OCI-LY3 (cell line): ENCODE measurements at regions not wholly inside any gene's neighbourhood (a gene's known extent, or its start where the extent isn't known, plus 50 kb on each side); places are given as distances from the start of the nearest gene placed in this dataset.

Experiments used
- H2AFZ ChIP-seq: fragments of 200-600, 300-600 bp; shearing (Covaris generic); 2 replicates; pipeline ENCODE4 v1.6.0; 2014; ENCODE audit warnings: antibody characterized with exemption, low read depth, low read length
- H3K27ac ChIP-seq: fragments of 200-600, 300-600 bp; sonication (generic); 2 replicates; pipeline ENCODE4 v1.5.1; 2014; ENCODE audit warnings: mild to moderate bottlenecking, low read length, moderate library complexity, mixed read lengths
- H3K27me3 ChIP-seq: fragments of 200-600, 300-600 bp; sonication (generic); 2 replicates; pipeline ENCODE4 v1.6.1; 2014; ENCODE audit warnings: low read depth, low read length, mixed read lengths
- H3K36me3 ChIP-seq: fragments of 200-600, 300-600 bp; sonication (generic); replicated peaks from 2 replicates; pipeline ENCODE3; 2014; ENCODE audit warnings: low read depth, low read length, mixed read lengths
- H3K4me1 ChIP-seq: fragments of 300-600, 200-600 bp; sonication (generic); 2 replicates; pipeline ENCODE4 v1.6.1; 2014; ENCODE audit warnings: low read length, mixed read lengths
- H3K4me2 ChIP-seq: fragments of 200-600, 300-600 bp; sonication (generic); 2 replicates; pipeline ENCODE4 v1.6.1; 2014; ENCODE audit warnings: low read length, mixed read lengths
- H3K4me3 ChIP-seq: fragments of 300-600, 200-600 bp; sonication (generic); 2 replicates; pipeline ENCODE4 v1.5.1; 2014; ENCODE audit warnings: antibody characterized with exemption, mild to moderate bottlenecking, low read length, moderate library complexity
- H3K79me2 ChIP-seq: fragments of 300-600, 200-600 bp; shearing (Covaris generic); 2 replicates; pipeline ENCODE4 v1.6.1; 2014; ENCODE audit warnings: mild to moderate bottlenecking, low read length, mixed read lengths
- H3K9ac ChIP-seq: fragments of 300-600, 200-600 bp; shearing (Covaris generic); 2 replicates; pipeline ENCODE4 v1.6.0; 2014; ENCODE audit warnings: mild to moderate bottlenecking, low read length, moderate library complexity
- H3K9me3 ChIP-seq: fragments of 200-600, 300-600 bp; shearing (Covaris generic); 2 replicates; pipeline ENCODE4 v1.6.1; 2014; ENCODE audit warnings: low read length, mixed read lengths; ENCODE audit not compliant: insufficient read depth
- H4K20me1 ChIP-seq: fragments of 200-600, 300-600 bp; sonication (generic); 2 replicates; pipeline ENCODE4 v1.6.1; 2016; ENCODE audit warnings: low read length, mixed read lengths; ENCODE audit not compliant: insufficient read depth
- EZH2phosphoT487 ChIP-seq: fragments of 200-600 bp; shearing (Covaris generic); IDR thresholded peaks from 2 replicates; pipeline ENCODE4 v1.6.1; 2018; ENCODE audit warnings: antibody characterized with exemption, mixed run types, low read depth
- TF ChIP-seq, protein P1 (sequence below): fragments of 200-600, 300-600 bp; sonication (generic); IDR thresholded peaks from 2 replicates; pipeline ENCODE4 v1.5.1; 2014; ENCODE audit warnings: antibody characterized with exemption, low read length, low read depth

GRCh38 chr2:147076634-147077033 lies 768.2 kb upstream of the ACVR2A start:
- Histone ChIP-seq H2AFZ (no peak overlapping the region), H3K36me3 (no peaks in the 10 kb centered on the region), H3K27me3 (no peaks in the 10 kb centered on the region), H3K9me3 (no peaks in the 10 kb centered on the region), H4K20me1 (no peaks in the 10 kb centered on the region), H3K4me3 (no peak overlapping the region), H3K4me2 (no peak overlapping the region), H3K27ac (no peak overlapping the region), H3K4me1 (no peaks in the 10 kb centered on the region), H3K79me2 (no peaks in the 10 kb centered on the region), H3K9ac (no peak overlapping the region)
- no peak for TF ChIP-seq EZH2phosphoT487
- TF ChIP-seq, protein P1, sequence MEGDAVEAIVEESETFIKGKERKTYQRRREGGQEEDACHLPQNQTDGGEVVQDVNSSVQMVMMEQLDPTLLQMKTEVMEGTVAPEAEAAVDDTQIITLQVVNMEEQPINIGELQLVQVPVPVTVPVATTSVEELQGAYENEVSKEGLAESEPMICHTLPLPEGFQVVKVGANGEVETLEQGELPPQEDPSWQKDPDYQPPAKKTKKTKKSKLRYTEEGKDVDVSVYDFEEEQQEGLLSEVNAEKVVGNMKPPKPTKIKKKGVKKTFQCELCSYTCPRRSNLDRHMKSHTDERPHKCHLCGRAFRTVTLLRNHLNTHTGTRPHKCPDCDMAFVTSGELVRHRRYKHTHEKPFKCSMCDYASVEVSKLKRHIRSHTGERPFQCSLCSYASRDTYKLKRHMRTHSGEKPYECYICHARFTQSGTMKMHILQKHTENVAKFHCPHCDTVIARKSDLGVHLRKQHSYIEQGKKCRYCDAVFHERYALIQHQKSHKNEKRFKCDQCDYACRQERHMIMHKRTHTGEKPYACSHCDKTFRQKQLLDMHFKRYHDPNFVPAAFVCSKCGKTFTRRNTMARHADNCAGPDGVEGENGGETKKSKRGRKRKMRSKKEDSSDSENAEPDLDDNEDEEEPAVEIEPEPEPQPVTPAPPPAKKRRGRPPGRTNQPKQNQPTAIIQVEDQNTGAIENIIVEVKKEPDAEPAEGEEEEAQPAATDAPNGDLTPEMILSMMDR, result no peak

DNA sequence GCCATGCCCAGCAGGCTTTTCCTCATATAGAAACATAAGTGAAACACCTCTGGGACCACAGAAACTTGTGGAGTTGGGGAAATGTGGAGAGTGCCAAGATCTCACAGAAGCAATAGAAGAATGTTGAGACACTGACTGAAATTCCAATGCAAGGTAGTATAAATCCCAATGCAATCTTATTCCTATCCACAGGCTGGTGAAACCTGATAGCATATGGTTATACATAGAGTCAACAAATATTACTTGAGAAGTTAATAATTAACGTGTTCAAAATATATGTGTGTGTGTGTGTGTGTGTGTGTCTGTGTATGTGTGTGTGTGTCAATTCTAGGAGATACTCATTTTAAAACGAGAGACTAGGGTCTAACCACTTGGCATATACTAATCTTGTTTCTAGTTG lies 776.8 kb upstream of the ACVR2A start:
- Histone ChIP-seq H3K27me3 (no peaks in the 10 kb centered on the region), H3K4me3 (no peak overlapping the region), H3K36me3 (no peaks in the 10 kb centered on the region), H3K27ac (no peak overlapping the region), H3K9me3 (no peaks in the 10 kb centered on the region), H3K4me1 (no peaks in the 10 kb centered on the region), H2AFZ (no peak overlapping the region), H3K9ac (no peak overlapping the region), H4K20me1 (no peaks in the 10 kb centered on the region), H3K79me2 (no peaks in the 10 kb centered on the region), H3K4me2 (no peak overlapping the region)
- TF ChIP-seq EZH2phosphoT487, result no peak
- TF ChIP-seq, protein P1, result no peak

DNA sequence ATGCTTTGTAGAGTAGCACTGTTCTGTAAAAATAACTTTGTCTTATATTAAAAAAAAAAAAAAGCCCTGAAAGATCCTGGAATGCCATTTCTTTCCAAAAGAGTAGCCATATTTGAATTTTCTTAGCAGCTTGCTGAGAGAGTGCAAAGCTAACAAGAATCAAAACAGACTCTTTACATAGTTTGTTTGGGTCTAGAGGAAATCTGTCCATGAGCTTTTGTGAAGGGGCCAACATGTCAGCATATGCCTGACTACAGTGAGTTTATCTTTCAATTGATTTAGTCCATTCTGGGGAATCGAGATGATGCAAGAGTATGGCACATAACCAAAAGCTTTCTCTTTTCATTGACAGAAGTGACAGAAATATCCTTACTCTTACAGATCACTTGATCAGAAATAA lies 777.7 kb upstream of the ACVR2A start:
- H3K27ac ChIP-seq, result no peak overlapping the region
- TF ChIP-seq, protein P1, result no peak
- TF ChIP-seq EZH2phosphoT487, result no peak
- no peaks in the 10 kb centered on the region for H4K20me1 ChIP-seq
- no peak overlapping the region for H3K4me2 ChIP-seq
- H3K79me2 ChIP-seq, result no peaks in the 10 kb centered on the region
- no peak overlapping the region for H3K9ac ChIP-seq
- no peak overlapping the region for H2AFZ ChIP-seq
- H3K36me3 ChIP-seq, result no peaks in the 10 kb centered on the region
- no peak overlapping the region for H3K4me3 ChIP-seq
- H3K27me3 ChIP-seq, result no peaks in the 10 kb centered on the region
- no peaks in the 10 kb centered on the region for H3K4me1 ChIP-seq
- no peaks in the 10 kb centered on the region for H3K9me3 ChIP-seq

DNA sequence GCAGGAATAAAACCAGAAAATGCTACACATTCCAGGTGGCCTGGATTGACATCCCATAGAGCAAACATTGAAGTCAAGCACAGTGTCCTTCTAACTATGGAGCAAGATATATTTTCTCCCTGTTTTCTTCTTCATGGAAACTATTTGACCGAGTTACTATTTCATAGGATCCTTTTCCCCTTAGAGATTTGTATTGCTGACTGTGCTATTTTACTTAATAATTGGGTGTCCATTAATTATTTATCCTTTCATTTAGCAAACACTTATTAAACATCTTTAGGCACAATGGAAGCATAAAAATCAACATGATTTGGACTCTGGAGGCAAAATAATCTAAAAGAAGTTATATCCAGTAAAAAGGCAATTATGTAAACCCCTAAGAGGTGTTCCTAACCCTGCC lies 782.8 kb upstream of the ACVR2A start:
- TF ChIP-seq, protein P1, result no peak
- H3K27ac ChIP-seq, result no peak overlapping the region
- H3K9ac ChIP-seq, result no peak overlapping the region
- no peaks in the 10 kb centered on the region for H4K20me1 ChIP-seq
- no peaks in the 10 kb centered on the region for H3K27me3 ChIP-seq
- no peaks in the 10 kb centered on the region for H3K36me3 ChIP-seq
- no peak overlapping the region for H3K4me3 ChIP-seq
- H2AFZ ChIP-seq, result no peak overlapping the region
- H3K9me3 ChIP-seq, result no peaks in the 10 kb centered on the region
- H3K4me1 ChIP-seq, result no peaks in the 10 kb centered on the region
- H3K79me2 ChIP-seq, result no peaks in the 10 kb centered on the region
- no peak overlapping the region for H3K4me2 ChIP-seq
